ENCODE measurements at regions not wholly inside any gene's neighbourhood (a gene's known extent, or its start where the extent isn't known, plus 50 kb on each side); places are given as distances from the start of the nearest gene placed in this dataset.
"Not testable (repeated sequence)": the region's sequence is repeated elsewhere in the genome, so short reads cannot be mapped to it uniquely, and the experiment has no call there.

DNA sequence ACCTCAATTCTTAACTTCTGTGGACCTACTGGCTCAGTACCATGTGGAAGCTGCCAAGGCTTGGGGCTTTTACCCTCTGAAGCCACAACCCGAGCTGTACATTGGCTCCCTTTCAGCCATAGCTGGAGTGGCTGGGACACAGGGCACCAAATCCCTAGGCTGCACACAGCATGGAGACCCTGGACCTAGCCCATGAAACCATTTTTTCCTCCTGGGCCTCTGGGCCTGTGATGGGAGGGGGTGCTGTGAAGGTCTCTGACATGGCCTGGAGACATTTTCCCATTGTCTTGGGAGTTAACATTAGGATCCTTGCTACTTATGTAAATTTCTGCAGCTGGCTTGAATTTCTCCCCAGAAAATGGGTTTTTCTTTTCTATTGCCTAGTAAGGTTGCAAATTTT is 205.1 kb downstream of the DCDC2C start:
- H3K4me3 ChIP-seq (ENCODE audit: low read depth, low read length); CTCF ChIA-PET; H3K9me3 ChIP-seq (ENCODE audit: control insufficient read depth, insufficient read depth, low read depth, low read length); H3K36me3 ChIP-seq (ENCODE audit: control insufficient read depth in 2 of 2, insufficient read depth in 1 of 2, low read length in 2 of 2); POLR2A ChIA-PET; H3K27ac ChIP-seq (ENCODE audit: extremely low read depth, low read depth, low read length); H3K4me1 ChIP-seq (ENCODE audit: control insufficient read depth, insufficient read depth, low read length): not testable (repeated sequence)
- TF ChIP-seq SETDB1 (IDR thresholded peaks at IDR 0.05; ENCODE audit: insufficient read length, low read length) (peak; percentile 46), ZNF585B (tag by site-specific recombination; IDR thresholded peaks at IDR 0.05) (peak; percentile 90)

DNA sequence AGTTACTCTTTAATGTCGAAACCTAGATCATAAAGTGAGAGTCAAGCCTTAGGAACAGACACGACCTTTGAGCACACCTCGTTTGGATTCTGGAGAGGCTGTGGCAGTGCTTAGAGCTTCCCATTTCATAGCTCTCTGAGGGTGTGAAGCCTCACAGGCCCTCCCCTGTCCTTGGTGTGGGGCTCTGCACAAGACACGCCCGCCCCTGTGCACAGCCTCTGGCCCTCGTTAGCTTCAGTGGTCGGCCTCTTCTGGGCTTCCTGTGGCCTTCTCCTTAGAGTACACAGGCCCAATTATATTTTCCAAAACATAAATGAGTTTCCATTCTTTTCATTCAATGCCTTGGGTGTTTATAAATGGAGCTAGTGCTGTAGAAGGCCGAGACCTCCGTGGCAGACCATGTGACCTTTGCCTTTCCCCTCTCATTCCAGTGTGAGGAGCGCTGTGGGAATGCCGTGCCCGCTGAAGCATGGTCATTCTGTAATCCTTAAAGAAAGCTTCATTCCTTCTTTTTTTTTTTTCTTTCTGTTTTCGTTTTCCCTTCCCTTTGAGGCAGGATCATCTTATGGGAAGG is 208.6 kb downstream of the DCDC2C start:
- H3K4me3 ChIP-seq (ENCODE audit: low read depth, low read length), result no peak overlapping the region
- no peaks in the 10 kb centered on the region for H3K36me3 ChIP-seq (ENCODE audit: control insufficient read depth in 2 of 2, insufficient read depth in 1 of 2, low read length in 2 of 2)
- no peaks in the 10 kb centered on the region for H3K9me3 ChIP-seq (ENCODE audit: control insufficient read depth, insufficient read depth, low read depth, low read length)
- H3K27ac ChIP-seq (ENCODE audit: extremely low read depth, low read depth, low read length), result no peak overlapping the region
- CTCF ChIA-PET, result interaction anchor here (1.3 kb wide), 1 partner anchor 184 kb away, joined by 4 read pairs; no protein-coding TSS in a partner anchor
- no peaks in the 10 kb centered on the region for H3K4me1 ChIP-seq (ENCODE audit: control insufficient read depth, insufficient read depth, low read length)
- no peak for TF ChIP-seq KLF8 (tag by site-specific recombination; IDR thresholded peaks at IDR 0.05)
- TF ChIP-seq ZNF169 (tag by site-specific recombination; IDR thresholded peaks at IDR 0.05), result no peak
- TF ChIP-seq IKZF3 (tag by site-specific recombination; IDR thresholded peaks at IDR 0.05), result no peak
- TF ChIP-seq YY2 (tag by site-specific recombination; IDR thresholded peaks at IDR 0.05), result no peak
- no peak for TF ChIP-seq ZNF791 (tag by site-specific recombination; IDR thresholded peaks at IDR 0.05)
- TF ChIP-seq, protein P1, sequence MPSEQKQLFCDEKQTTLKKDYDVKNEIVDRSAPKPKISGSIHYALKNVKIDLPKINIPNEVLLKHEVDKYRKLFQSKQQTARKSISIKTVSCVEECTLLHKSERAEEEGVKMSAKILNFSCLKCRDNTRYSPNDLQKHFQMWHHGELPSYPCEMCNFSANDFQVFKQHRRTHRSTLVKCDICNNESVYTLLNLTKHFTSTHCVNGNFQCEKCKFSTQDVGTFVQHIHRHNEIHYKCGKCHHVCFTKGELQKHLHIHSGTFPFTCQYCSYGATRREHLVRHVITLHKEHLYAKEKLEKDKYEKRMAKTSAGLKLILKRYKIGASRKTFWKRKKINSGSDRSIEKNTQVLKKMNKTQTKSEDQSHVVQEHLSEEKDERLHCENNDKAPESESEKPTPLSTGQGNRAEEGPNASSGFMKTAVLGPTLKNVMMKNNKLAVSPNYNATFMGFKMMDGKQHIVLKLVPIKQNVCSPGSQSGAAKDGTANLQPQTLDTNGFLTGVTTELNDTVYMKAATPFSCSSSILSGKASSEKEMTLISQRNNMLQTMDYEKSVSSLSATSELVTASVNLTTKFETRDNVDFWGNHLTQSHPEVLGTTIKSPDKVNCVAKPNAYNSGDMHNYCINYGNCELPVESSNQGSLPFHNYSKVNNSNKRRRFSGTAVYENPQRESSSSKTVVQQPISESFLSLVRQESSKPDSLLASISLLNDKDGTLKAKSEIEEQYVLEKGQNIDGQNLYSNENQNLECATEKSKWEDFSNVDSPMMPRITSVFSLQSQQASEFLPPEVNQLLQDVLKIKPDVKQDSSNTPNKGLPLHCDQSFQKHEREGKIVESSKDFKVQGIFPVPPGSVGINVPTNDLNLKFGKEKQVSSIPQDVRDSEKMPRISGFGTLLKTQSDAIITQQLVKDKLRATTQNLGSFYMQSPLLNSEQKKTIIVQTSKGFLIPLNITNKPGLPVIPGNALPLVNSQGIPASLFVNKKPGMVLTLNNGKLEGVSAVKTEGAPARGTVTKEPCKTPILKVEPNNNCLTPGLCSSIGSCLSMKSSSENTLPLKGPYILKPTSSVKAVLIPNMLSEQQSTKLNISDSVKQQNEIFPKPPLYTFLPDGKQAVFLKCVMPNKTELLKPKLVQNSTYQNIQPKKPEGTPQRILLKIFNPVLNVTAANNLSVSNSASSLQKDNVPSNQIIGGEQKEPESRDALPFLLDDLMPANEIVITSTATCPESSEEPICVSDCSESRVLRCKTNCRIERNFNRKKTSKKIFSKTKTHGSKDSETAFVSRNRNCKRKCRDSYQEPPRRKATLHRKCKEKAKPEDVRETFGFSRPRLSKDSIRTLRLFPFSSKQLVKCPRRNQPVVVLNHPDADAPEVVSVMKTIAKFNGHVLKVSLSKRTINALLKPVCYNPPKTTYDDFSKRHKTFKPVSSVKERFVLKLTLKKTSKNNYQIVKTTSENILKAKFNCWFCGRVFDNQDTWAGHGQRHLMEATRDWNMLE (tag by site-specific recombination; conservative IDR thresholded peaks at IDR 0.05; ENCODE audit: low read depth), result no peak
- TF ChIP-seq MZF1 (tag by site-specific recombination; IDR thresholded peaks at IDR 0.05; ENCODE audit: borderline replicate concordance), result no peak
- no peak for TF ChIP-seq ZSCAN30 (tag by site-specific recombination; IDR thresholded peaks at IDR 0.05)
- POLR2A ChIA-PET, result interaction anchor here (0.6 kb wide), 1 partner anchor 381 kb away, joined by 3 read pairs; no protein-coding TSS in a partner anchor

DNA sequence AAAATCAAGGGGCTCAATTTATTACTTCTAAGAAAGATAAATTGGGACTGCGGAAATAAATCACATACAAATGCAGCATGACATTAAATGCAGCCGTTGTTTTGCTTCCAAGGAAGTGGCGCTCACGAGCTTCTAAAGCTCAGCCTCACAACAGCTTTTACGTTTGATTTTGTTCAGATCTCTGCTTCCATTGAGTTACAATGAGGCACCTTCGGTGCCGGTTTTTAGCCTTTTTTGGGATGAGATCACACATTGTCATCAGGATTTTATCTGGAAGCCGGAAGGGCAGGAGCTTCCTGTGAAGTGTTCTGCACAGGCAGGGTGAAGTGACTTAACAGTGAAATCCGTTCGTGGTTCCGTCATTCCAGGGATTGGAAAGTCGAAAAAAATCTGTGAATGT is 209.8 kb downstream of the DCDC2C start:
- H3K4me1 ChIP-seq (ENCODE audit: control insufficient read depth, insufficient read depth, low read length), result no peaks in the 10 kb centered on the region
- POLR2A ChIA-PET, result no interaction called here
- TF ChIP-seq KLF8 (tag by site-specific recombination; IDR thresholded peaks at IDR 0.05) (no peak), ZNF350 (tag by site-specific recombination; IDR thresholded peaks at IDR 0.05) (no peak), OSR2 (tag by site-specific recombination; IDR thresholded peaks at IDR 0.05) (no peak), ZNF747 (tag by site-specific recombination; IDR thresholded peaks at IDR 0.05) (no peak), ZNF274 (IDR thresholded peaks at IDR 0.05; ENCODE audit: low read length) (no peak), ZNF274 (tag by site-specific recombination; IDR thresholded peaks at IDR 0.05; ENCODE audit: borderline replicate concordance) (no peak), ZNF211 (tag by site-specific recombination; IDR thresholded peaks at IDR 0.05; ENCODE audit: low read depth) (no peak), ZNF423 (tag by site-specific recombination; IDR thresholded peaks at IDR 0.05) (no peak), ZNF660 (tag by site-specific recombination; IDR thresholded peaks at IDR 0.05) (no peak), SALL2 (tag by site-specific recombination; IDR thresholded peaks at IDR 0.05; ENCODE audit: borderline replicate concordance) (no peak), ZNF510 (tag by site-specific recombination; IDR thresholded peaks at IDR 0.05; ENCODE audit: insufficient replicate concordance) (no peak), ZNF214 (tag by site-specific recombination; IDR thresholded peaks at IDR 0.05; ENCODE audit: borderline replicate concordance) (no peak), ZBTB7A (tag by site-specific recombination; IDR thresholded peaks at IDR 0.05; ENCODE audit: low read depth) (no peak), KLF16 (tag by site-specific recombination; IDR thresholded peaks at IDR 0.05) (no peak), ZNF184 (tag by site-specific recombination; IDR thresholded peaks at IDR 0.05) (no peak)
- TF ChIP-seq, protein P2, sequence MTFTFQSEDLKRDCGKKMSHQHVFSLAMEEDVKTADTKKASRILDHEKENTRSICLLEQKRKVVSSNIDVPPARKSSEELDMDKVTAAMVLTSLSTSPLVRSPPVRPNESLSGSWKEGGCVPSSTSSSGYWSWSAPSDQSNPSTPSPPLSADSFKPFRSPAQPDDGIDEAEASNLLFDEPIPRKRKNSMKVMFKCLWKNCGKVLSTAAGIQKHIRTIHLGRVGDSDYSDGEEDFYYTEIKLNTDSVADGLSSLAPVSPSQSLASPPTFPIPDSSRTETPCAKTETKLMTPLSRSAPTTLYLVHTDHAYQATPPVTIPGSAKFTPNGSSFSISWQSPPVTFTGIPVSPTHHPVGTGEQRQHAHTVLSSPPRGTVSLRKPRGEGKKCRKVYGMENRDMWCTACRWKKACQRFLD (tag by site-specific recombination; IDR thresholded peaks at IDR 0.05), result no peak
- TF ChIP-seq, protein P3, sequence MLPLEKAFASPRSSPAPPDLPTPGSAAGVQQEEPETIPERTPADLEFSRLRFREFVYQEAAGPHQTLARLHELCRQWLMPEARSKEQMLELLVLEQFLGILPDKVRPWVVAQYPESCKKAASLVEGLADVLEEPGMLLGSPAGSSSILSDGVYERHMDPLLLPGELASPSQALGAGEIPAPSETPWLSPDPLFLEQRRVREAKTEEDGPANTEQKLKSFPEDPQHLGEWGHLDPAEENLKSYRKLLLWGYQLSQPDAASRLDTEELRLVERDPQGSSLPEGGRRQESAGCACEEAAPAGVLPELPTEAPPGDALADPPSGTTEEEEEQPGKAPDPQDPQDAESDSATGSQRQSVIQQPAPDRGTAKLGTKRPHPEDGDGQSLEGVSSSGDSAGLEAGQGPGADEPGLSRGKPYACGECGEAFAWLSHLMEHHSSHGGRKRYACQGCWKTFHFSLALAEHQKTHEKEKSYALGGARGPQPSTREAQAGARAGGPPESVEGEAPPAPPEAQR (tag by site-specific recombination; IDR thresholded peaks at IDR 0.05), result no peak

More for the DNA sequence above, 209.8 kb downstream of the DCDC2C start:
- CTCF ChIA-PET, result interaction anchor here (0.6 to 0.7 kb wide), 2 partner anchors 43 to 103 kb away, joined by 3 to 4 read pairs; no protein-coding TSS in a partner anchor
- no peak overlapping the region for H3K4me3 ChIP-seq (ENCODE audit: low read depth, low read length)
- H3K36me3 ChIP-seq (ENCODE audit: control insufficient read depth in 2 of 2, insufficient read depth in 1 of 2, low read length in 2 of 2), result no peaks in the 10 kb centered on the region
- no peak overlapping the region for H3K27ac ChIP-seq (ENCODE audit: extremely low read depth, low read depth, low read length)
- no peaks in the 10 kb centered on the region for H3K9me3 ChIP-seq (ENCODE audit: control insufficient read depth, insufficient read depth, low read depth, low read length)
